ENCODE measurements at regions not wholly inside any gene's neighbourhood (a gene's known extent, or its start where the extent isn't known, plus 50 kb on each side); places are given as distances from the start of the nearest gene placed in this dataset.
A peak's percentile ranks its signal among the peaks of the same experiment; 100 is the strongest.

- H3K4ac ChIP-seq (ENCODE audit: low read depth, low read length), result no peak overlapping the region
Measured at GRCh38 chr13:34853161-34853560, 88.9 kb upstream of the NBEA start.

More at GRCh38 chr13:34853161-34853560, 88.9 kb upstream of the NBEA start:
- H3K23ac ChIP-seq (ENCODE audit: insufficient read length, low read depth, low read length), result no peak overlapping the region
- H3K9ac ChIP-seq (ENCODE audit: extremely low read depth, insufficient read length, low read length), result no peak overlapping the region
- H3K14ac ChIP-seq (ENCODE audit: insufficient read depth, low read length), result no peak overlapping the region
- no peak overlapping the region for H2BK5ac ChIP-seq (ENCODE audit: insufficient read length, low read length)
- peak overlapping the region in 1 of 3 experiments; percentile 45; a peak in 1 of 7 replicates for H3K27ac Mint-ChIP-seq
- H3K79me2 ChIP-seq (ENCODE audit: insufficient read depth, low read length), result no peaks in the 10 kb centered on the region
- no peak overlapping the region for H2AK5ac ChIP-seq (ENCODE audit: insufficient read length, low read length)
- H3K23me2 ChIP-seq (ENCODE audit: insufficient read length, low read depth, low read length, poor library complexity, severe bottlenecking), result no peaks in the 10 kb centered on the region
- no peaks in the 10 kb centered on the region for H3K4me1 ChIP-seq (ENCODE audit: insufficient read depth, low read length)
- 0 out of 7 replicates have a peak, but pooled peaks cover 0 to 5% (median 0%) of the 10 kb centered on the region in 3 experiments for H3K36me3 Mint-ChIP-seq (ENCODE audit: insufficient read depth in 1 of 3, low read depth in 3 of 3)
- H3K27me3 ChIP-seq (ENCODE audit: insufficient read depth, low read length), result no peaks in the 10 kb centered on the region
- no peak overlapping the region for H2AFZ ChIP-seq (ENCODE audit: low read length)
- H3K79me1 ChIP-seq (ENCODE audit: insufficient read depth, low read depth, low read length, poor library complexity, severe bottlenecking), result no peaks in the 10 kb centered on the region
- H2BK15ac ChIP-seq (ENCODE audit: low read depth, low read length), result no peak overlapping the region
- no peak overlapping the region for H2BK12ac ChIP-seq (ENCODE audit: insufficient read length, low read depth, low read length)
- no peak for DNase-seq
- H3K27me3 Mint-ChIP-seq (ENCODE audit: low read depth), result no peaks in the 10 kb centered on the region
- no peak overlapping the region for H3K18ac ChIP-seq (ENCODE audit: insufficient read length, low read depth, low read length)
- H4K8ac ChIP-seq (replicated peaks; ENCODE audit: insufficient read length, low read depth, low read length), result no peak overlapping the region
- H3K56ac ChIP-seq (ENCODE audit: insufficient read length, low read depth, low read length), result no peak overlapping the region
- H3K4me1 Mint-ChIP-seq, result peaks cover 5 to 9% of the 10 kb centered on the region in 2 experiments
- no peak overlapping the region for H2BK20ac ChIP-seq (ENCODE audit: low read depth, low read length, poor library complexity, severe bottlenecking)
- H3T11ph ChIP-seq (ENCODE audit: low read length), result no peak overlapping the region
- H4K91ac ChIP-seq (ENCODE audit: insufficient read length, low read depth, low read length), result no peak overlapping the region
- no peaks in the 10 kb centered on the region for H3K9me3 ChIP-seq (ENCODE audit: control insufficient read depth, low read depth, low read length)
- TF ChIP-seq CTCF (conservative IDR thresholded peaks at IDR 0.05), result no peak
- no peak overlapping the region for H3K4me3 Mint-ChIP-seq
- H3K9me3 Mint-ChIP-seq, result no peaks in the 10 kb centered on the region; a peak in 1 of 5 replicates
- no peak overlapping the region for H3K27ac ChIP-seq (ENCODE audit: insufficient read length, low read depth, low read length)
- no peak overlapping the region for H2BK120ac ChIP-seq (ENCODE audit: low read depth, low read length, poor library complexity, severe bottlenecking)
- H3K4me2 ChIP-seq (ENCODE audit: insufficient read depth, insufficient read length, low read length), result no peak overlapping the region
- no peaks in the 10 kb centered on the region for H4K20me1 ChIP-seq (ENCODE audit: control insufficient read depth, insufficient read depth, insufficient read length)
- no CpG with 5 or more reads among the region's 4 CpGs for WGBS (ENCODE audit: extremely low coverage, insufficient read length, low lambda C conversion rate)
- no peak overlapping the region for H4K5ac ChIP-seq (ENCODE audit: insufficient read length, low read depth, low read length)

All from H9 (cell line).